Endodermal cell (in vitro differentiated cells): ENCODE measurements at regions not wholly inside any gene's neighbourhood (a gene's known extent, or its start where the extent isn't known, plus 50 kb on each side); places are given as distances from the start of the nearest gene placed in this dataset.
"Not testable (repeated sequence)": the region's sequence is repeated elsewhere in the genome, so short reads cannot be mapped to it uniquely, and the experiment has no call there.

ENCODE experiments used
- DNase-seq: peaks from one replicate; pipeline ENCODE4 v3.0.0-alpha.2; 2017
- H3K27ac ChIP-seq: 2 replicates; pipeline ENCODE4 v1.5.1; 2013; ENCODE audit warnings: mild to moderate bottlenecking, low read depth, low read length, moderate library complexity
- H3K27me3 ChIP-seq: 2 replicates; pipeline ENCODE4 v1.6.1; 2013; ENCODE audit warnings: mild to moderate bottlenecking, low read length, moderate library complexity; ENCODE audit not compliant: insufficient read depth, control insufficient read depth, poor library complexity, severe bottlenecking
- H3K36me3 ChIP-seq: 2 replicates; pipeline ENCODE4 v1.7.0; 2013; ENCODE audit warnings: mild to moderate bottlenecking, low read length, moderate library complexity; ENCODE audit not compliant: control insufficient read depth, insufficient read depth
- H3K4me1 ChIP-seq: one replicate; pipeline ENCODE4 v1.7.0; 2013; ENCODE audit warnings: low read length; ENCODE audit not compliant: control insufficient read depth, insufficient read depth
- H3K4me3 ChIP-seq: 2 replicates; pipeline ENCODE4 v1.5.1; 2013; ENCODE audit warnings: mild to moderate bottlenecking, low read length, moderate library complexity
- H3K9ac ChIP-seq: 2 replicates; pipeline ENCODE4 v1.6.1; 2013; ENCODE audit warnings: mild to moderate bottlenecking, low read length, moderate library complexity; ENCODE audit not compliant: poor library complexity, severe bottlenecking; ENCODE audit errors: extremely low read depth
- H3K9me3 ChIP-seq: 2 replicates; pipeline ENCODE4 v1.6.1; 2013; ENCODE audit warnings: mild to moderate bottlenecking, low read length, moderate library complexity; ENCODE audit not compliant: control insufficient read depth
- H3K27ac Mint-ChIP-seq: 2 replicates; pipeline ENCODE4 v1.8.0; 2020; ENCODE audit warnings: mixed read lengths
- H3K27me3 Mint-ChIP-seq: 2 replicates; pipeline ENCODE4 v1.8.0; 2021; ENCODE audit warnings: mild to moderate bottlenecking, mixed read lengths; ENCODE audit not compliant: insufficient read depth
- H3K36me3 Mint-ChIP-seq: 2 replicates; pipeline ENCODE4 v1.8.0; 2020; ENCODE audit warnings: low read depth, mixed read lengths
- H3K4me1 Mint-ChIP-seq: 2 replicates; pipeline ENCODE4 v1.8.0; 2020; ENCODE audit warnings: mixed read lengths
- H3K4me3 Mint-ChIP-seq: 2 replicates; pipeline ENCODE4 v1.8.0; 2020; ENCODE audit warnings: mild to moderate bottlenecking, moderate library complexity, mixed read lengths
- H3K9me3 Mint-ChIP-seq: 2 replicates; pipeline ENCODE4 v1.8.0; 2020; ENCODE audit warnings: mild to moderate bottlenecking, mixed read lengths
- CTCF ChIP-seq: fragments of 200-600 bp; sonication (generic); conservative IDR thresholded peaks from 2 replicates; pipeline ENCODE4 v1.5.0; 2021; ENCODE audit warnings: antibody characterized with exemption, mild to moderate bottlenecking
- WGBS, 2 experiments: methylation state at CpG; one replicate each; pipeline versions ENCODE4 v1.1.5 to v1.1.7; 2013; ENCODE audit warnings: missing lambda C conversion rate in 2 of 2, mixed read lengths in 1 of 2; ENCODE audit not compliant: insufficient coverage in 1 of 2, insufficient read length in 1 of 2; 5-methylcytosine and 5-hydroxymethylcytosine counted together

- WGBS, 2 experiments: 92% methylated on average over 1 of the region's 1 CpG; no CpG with 5 or more reads in 1 of the 2 experiments
- Mint-ChIP-seq H3K9me3 (no peaks in the 10 kb centered on the region), H3K27me3 (no peaks in the 10 kb centered on the region), H3K4me3 (no peak overlapping the region), H3K27ac (no peak overlapping the region), H3K36me3 (no peaks in the 10 kb centered on the region), H3K4me1 (no peaks in the 10 kb centered on the region)
- H3K9ac ChIP-seq: no peak overlapping the region
- DNase-seq: no peak
- no peaks in the 10 kb centered on the region for H3K36me3 ChIP-seq
- no peaks in the 10 kb centered on the region for H3K4me1 ChIP-seq
- no peaks in the 10 kb centered on the region for H3K27me3 ChIP-seq
- H3K4me3 ChIP-seq: no peak overlapping the region
- H3K9me3 ChIP-seq: no peaks in the 10 kb centered on the region
- TF ChIP-seq CTCF: no peak
- no peak overlapping the region for H3K27ac ChIP-seq
Observed at GRCh38 chr2:210376694-210377093, 61.7 kb upstream of the MYL1 start.

GRCh38 chr2:210370562-210370961 is 55.6 kb upstream of the MYL1 start:
- H3K27me3 ChIP-seq: no peaks in the 10 kb centered on the region
- TF ChIP-seq CTCF: no peak
- peaks cover 8% of the 10 kb centered on the region for H3K4me1 Mint-ChIP-seq
- H3K4me3 ChIP-seq: no peak overlapping the region
- H3K27me3 Mint-ChIP-seq: no peaks in the 10 kb centered on the region
- peaks cover 9% of the 10 kb centered on the region for H3K9me3 Mint-ChIP-seq
- H3K27ac ChIP-seq: no peak overlapping the region
- DNase-seq: no peak
- H3K9me3 ChIP-seq: no peaks in the 10 kb centered on the region
- H3K4me1 ChIP-seq: peaks cover 3% of the 10 kb centered on the region
- H3K4me3 Mint-ChIP-seq: no peak overlapping the region
- H3K9ac ChIP-seq: no peak overlapping the region
- no peaks in the 10 kb centered on the region for H3K36me3 ChIP-seq
- no peak overlapping the region for H3K27ac Mint-ChIP-seq
- WGBS, 2 experiments: 82 to 90% methylated on average over 2 of the region's 2 CpGs
- H3K36me3 Mint-ChIP-seq: no peaks in the 10 kb centered on the region

GRCh38 chr2:210366675-210367080 is 51.7 kb upstream of the MYL1 start:
- Histone ChIP-seq H3K36me3 (no peaks in the 10 kb centered on the region), H3K4me1 (peaks cover 14% of the 10 kb centered on the region), H3K27ac (no peak overlapping the region), H3K9ac (no peak overlapping the region), H3K9me3 (no peaks in the 10 kb centered on the region), H3K4me3 (no peak overlapping the region), H3K27me3 (no peaks in the 10 kb centered on the region)
- Mint-ChIP-seq H3K4me3 (no peak overlapping the region), H3K9me3 (peaks cover 14% of the 10 kb centered on the region), H3K36me3 (no peaks in the 10 kb centered on the region), H3K27ac (no peak overlapping the region), H3K4me1 (peaks cover 26% of the 10 kb centered on the region), H3K27me3 (no peaks in the 10 kb centered on the region)
- TF ChIP-seq CTCF: no peak
- DNase-seq: no peak
- 91% methylated on average over 2 of the region's 2 CpGs; no CpG with 5 or more reads in 1 of the 2 experiments for WGBS, 2 experiments

- not testable (repeated sequence) for H3K27me3 Mint-ChIP-seq, H3K27ac ChIP-seq, H3K9me3 ChIP-seq, H3K36me3 ChIP-seq, H3K27me3 ChIP-seq, H3K4me3 Mint-ChIP-seq, H3K9ac ChIP-seq, H3K36me3 Mint-ChIP-seq, DNase-seq
- Histone ChIP-seq H3K4me1 (peaks cover 14% of the 10 kb centered on the region), H3K4me3 (peak overlapping the region; percentile 7)
- peaks cover 14% of the 10 kb centered on the region for H3K9me3 Mint-ChIP-seq
- H3K4me1 Mint-ChIP-seq: peaks cover 29% of the 10 kb centered on the region
- 60 to 100% methylated on average over 1 to 3 of the region's 3 CpGs for WGBS, 2 experiments
- peak overlapping the region; percentile 26 for H3K27ac Mint-ChIP-seq
Observed at GRCh38 chr2:210365475-210365874, 50.5 kb upstream of the MYL1 start.
